Fibroblast of skin of abdomen (primary cell): ENCODE measurements at regions not wholly inside any gene's neighbourhood (a gene's known extent, or its start where the extent isn't known, plus 50 kb on each side); places are given as distances from the start of the nearest gene placed in this dataset.
"Not testable (repeated sequence)": the region's sequence is repeated elsewhere in the genome, so short reads cannot be mapped to it uniquely, and the experiment has no call there.

Experiments used
- DNase-seq: peaks from one replicate; pipeline ENCODE4 v3.0.0-alpha.2; 2013

- DNase-seq, result no peak
Measured at GRCh38 chr3:190984502-190985244, 122.2 kb upstream of the GMNC start.

- no peak for DNase-seq
Measured at GRCh38 chr3:190983875-190984274, 121.4 kb upstream of the GMNC start.

- no peak for DNase-seq
Measured at GRCh38 chr3:190973771-190974170, 111.3 kb upstream of the GMNC start.

GRCh38 chr3:190972840-190973270 lies 110.4 kb upstream of the GMNC start:
- DNase-seq, result no peak

- no peak for DNase-seq
Measured at GRCh38 chr3:190972196-190972595, 109.7 kb upstream of the GMNC start.

- DNase-seq, result no peak
Measured at GRCh38 chr3:190970560-190970959, 108.1 kb upstream of the GMNC start.

GRCh38 chr3:190968616-190969015 lies 106.1 kb upstream of the GMNC start:
- DNase-seq, result no peak

- not testable (repeated sequence) for DNase-seq
Measured at GRCh38 chr3:190964931-190965330, 102.4 kb upstream of the GMNC start.

- no peak for DNase-seq
Measured at GRCh38 chr3:190959077-190959476, 96.6 kb upstream of the GMNC start.

GRCh38 chr3:190941694-190942260 lies 79.3 kb upstream of the GMNC start:
- DNase-seq, result no peak

- DNase-seq, result not testable (repeated sequence)
Measured at GRCh38 chr3:190934616-190935015, 72.1 kb upstream of the GMNC start.

- no peak for DNase-seq
Measured at GRCh38 chr3:190926619-190927018, 64.1 kb upstream of the GMNC start.

GRCh38 chr3:190912736-190913135 lies 50.2 kb upstream of the GMNC start:
- no peak for DNase-seq
